Superior temporal gyrus (tissue), 1 donor: ENCODE measurements at regions not wholly inside any gene's neighbourhood (a gene's known extent, or its start where the extent isn't known, plus 50 kb on each side); places are given as distances from the start of the nearest gene placed in this dataset.
A peak's percentile ranks its signal among the peaks of the same experiment; 100 is the strongest.

Source experiments
- DNase-seq: peaks from one replicate; pipeline ENCODE4 v3.0.0-alpha.2; 2016; ENCODE audit errors: extremely low spot score

DNA sequence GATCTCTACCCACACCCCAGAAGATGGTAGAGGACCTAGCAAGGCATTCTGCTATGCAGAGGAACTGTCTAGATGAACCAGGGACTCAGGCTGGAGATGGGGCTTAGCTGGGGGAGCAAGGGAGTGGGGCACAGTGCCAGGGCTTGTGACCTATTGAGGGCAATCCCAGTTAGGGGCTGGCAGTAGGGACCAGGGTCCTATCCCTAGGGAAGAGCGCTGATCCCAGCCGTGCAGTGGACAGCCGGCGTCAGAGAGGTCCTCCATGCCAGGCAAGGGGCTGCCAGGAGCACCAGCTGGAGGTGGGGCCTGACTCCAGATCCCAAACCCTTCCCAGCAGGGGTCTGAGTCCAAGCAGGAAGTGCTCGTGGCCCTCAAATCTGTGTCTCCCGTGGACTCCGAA lies 52.7 kb upstream of the NEURL1B start:
- no peak for DNase-seq

DNA sequence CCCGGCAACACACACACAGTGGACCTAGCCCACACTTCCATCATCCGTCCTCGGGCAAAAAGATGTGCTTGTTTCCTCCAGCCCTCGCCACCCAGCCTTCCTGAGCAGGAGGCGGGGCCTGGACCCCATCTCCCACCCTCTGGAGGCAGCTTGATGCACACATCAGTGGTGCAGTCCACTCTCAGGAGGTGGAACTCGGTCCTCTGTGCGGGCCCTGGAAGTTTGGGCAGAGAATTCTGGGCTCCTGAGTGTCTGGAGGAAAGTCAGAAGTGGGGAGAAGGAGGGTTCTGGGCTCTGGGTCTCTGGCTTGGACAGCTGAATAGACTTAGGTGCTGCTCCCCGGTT lies 54.0 kb upstream of the NEURL1B start:
- no peak for DNase-seq

DNA sequence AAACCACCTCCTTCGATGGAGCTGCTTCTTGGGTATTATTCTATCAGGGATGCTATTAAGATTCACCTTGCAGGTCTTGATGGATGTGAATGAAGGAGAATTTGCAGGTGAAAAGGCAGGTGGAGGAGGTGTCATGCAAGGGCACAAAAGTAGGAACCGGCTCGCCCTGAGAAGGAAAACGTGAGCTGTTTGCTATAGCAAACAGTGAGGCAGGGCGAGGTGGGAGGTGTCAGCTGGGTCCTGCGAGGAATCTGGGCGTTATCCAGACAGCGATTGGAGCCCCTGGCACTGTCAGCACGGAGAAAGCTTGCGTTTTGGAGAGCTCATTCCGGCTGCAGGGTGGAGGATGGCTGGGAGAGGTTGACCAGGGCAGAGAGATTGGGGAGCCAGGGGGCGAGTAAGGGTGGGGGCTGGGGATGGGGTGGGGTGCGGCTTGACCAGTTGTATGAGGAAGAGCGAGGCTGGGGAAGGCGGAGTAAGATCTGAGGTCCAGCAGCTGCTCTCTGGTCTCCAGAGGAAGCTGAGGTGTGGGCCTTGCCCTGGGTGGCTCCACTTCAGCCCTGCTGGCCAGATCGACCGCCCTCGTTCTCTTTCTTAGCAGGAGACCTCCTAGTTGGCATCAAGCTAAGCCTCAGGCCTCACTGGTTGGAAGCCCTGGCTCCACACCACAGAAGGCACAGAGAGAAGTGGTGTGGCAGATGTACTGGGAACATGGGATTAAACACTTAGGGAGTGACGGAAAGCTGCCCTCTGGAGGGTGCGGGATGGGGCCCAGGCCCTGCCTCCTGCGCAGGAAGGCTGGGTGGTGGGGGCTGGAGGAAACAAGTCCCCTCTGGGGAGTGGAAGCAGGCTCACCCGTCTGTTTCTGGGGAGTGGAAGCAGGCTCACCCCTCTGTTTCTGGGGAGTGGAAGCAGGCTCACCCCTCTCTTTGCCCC lies 54.7 kb upstream of the NEURL1B start:
- DNase-seq, result no peak

DNA sequence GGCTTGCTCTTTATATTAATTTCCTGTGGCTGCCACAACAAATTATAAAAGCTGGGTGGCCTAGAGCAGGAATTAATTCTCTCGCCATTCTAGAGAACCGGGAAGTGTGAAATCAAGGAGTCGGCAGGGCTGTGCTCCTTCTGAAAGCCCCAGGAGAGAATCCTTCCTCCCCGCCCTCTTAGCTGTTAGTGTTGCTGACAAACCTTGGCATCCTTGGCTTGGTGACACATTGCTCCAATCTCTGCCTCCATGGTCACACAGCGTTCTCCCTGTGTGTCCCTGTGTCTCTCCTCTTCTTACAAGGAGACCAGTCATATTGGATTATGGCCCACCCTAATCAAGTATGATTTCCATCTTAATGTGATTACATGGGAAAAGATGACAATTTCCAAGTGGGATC lies 55.9 kb upstream of the NEURL1B start:
- DNase-seq, result no peak

DNA sequence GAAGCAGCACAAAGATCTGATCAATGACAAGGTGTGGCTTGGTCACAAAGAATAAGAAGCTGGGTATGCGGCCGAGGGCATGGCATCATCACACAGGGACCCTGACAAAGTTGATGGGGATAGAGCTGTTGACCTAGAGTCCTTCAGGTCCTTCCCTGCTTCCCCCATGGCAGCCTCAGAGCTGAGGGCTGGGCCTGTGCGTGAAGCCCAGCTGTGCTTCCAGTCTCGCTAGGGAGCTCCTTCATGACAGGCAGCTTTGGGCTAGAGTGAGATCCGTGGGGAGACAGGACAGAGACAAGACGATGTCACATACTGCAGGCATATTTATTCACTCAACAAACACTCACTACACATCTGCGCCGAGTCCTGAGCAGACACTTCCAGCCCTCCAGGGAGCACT lies 56.4 kb upstream of the NEURL1B start:
- DNase-seq, result no peak

DNA sequence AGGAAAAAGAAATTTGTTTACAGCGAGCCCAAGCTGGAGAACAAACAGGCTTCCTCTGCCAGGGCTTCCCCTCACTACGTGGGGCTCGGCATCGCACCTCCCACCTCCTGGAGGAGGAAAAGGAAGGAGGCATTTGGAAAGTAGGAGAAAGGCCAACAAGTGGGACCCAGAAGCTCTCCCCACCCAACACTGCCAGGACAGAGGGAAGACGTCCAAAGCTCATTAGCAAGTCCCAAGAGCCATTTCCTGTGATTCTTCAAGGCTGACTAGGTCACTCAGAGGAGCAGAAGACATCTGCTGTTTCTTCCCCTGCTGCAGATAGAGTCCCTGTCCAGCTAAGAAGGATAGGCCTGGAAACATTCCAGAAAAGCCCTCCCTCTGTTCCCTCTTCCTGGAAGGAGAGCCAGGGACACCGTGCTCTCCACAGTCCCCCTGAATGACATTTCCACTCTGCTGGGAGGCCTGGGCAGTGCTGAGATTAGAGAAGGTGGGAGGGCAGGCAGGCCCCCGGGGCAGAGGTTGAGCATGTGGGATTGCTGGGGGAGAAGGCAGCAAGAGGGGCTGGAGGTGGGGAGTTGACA lies 57.0 kb upstream of the NEURL1B start:
- no peak for DNase-seq

DNA sequence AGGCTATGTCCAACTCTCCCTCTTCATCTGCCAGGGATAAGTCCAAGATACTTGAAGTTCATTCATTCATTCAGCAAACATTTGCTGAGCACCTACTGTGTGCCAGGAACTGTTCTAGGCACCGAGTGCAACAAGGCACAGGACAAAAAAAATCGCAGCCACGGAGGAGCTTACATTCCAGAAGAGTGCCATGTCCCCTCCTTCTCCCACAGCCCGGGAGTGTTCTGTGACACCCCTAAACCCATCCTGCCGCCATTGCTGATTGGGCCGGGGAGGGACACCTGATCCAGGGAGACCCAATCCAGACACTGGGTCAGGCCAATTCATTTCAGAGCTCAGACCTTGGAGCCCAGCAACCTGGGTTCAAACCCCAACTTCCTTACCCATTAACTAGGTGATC lies 58.1 kb upstream of the NEURL1B start:
- no peak for DNase-seq

DNA sequence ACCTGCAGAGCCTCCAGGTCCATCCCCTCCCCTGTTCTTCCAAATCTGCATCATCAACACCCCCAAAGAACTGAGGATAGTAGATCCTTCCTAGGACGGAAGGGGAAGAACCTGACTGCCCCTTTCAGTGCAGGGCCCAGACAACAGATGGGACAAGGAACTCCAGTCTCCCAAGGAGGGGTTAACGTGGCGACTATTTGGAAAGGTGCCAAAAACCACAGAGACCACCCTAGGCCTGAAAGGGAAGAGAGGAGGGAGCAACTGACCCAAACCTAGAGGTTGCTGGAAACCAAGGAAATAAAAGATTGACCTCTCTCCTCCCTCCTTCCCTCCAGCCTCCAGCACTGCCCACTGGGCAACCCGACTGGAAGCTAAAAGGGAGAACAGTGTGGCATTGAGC lies 59.7 kb upstream of the NEURL1B start:
- no peak for DNase-seq

DNA sequence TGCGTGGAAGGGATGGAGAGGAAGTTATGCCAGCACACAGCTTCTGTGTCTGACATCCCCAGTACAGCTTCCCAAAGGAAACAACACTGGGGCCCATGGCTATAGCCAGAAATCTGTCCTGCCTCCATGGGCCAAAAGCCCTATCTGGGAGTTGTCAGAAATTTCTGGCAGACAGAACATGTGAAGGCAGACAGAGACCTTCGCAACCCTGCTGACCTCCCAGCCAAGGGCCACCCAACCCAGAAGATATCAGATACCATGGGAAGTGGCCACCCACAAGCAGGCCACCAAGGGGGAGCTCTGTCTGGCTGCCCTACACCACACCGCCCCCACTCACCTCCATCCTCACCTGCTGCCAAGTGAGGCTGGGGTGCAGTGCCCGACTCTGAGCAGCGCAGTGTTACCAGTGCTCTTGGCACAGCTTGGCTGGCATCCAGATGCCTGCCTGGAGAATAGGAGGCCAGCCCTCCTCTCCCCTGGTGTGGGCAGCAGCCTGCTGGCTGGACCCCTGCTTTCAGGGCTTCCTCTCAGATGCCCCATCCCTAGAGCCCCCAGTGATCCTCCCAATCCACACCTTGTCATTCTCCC lies 61.6 kb upstream of the NEURL1B start:
- DNase-seq, result no peak

DNA sequence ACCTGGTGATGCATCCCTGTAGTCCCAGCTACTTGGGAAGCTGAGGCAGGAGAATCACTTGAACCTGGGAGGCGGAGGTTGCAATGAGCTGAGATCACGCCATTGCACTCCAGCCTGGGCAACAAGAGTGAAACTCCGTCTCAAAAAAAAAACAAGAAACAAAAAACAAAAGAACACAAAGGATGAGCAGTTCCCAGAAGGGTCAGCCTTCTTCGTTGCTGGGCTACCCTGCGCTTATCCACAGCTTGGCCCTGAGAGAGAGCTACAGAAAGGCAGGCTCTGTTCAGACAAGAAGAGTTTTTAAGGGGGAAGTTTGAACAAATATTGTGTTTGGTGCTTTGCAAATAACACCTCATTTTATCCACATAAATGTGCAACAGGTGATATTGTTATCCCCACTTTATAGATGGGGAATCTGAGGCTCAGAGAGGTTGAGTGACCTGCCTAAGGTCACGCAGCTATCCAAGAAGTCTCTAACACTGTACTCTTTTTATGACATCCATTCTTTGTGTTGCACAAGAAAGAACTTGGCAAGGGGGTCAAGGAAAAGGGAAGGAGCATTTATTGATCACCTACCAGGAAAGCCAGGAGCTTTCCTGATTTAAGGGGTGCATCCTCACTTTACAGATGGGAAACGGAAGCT lies 63.7 kb upstream of the NEURL1B start:
- DNase-seq, result no peak

DNA sequence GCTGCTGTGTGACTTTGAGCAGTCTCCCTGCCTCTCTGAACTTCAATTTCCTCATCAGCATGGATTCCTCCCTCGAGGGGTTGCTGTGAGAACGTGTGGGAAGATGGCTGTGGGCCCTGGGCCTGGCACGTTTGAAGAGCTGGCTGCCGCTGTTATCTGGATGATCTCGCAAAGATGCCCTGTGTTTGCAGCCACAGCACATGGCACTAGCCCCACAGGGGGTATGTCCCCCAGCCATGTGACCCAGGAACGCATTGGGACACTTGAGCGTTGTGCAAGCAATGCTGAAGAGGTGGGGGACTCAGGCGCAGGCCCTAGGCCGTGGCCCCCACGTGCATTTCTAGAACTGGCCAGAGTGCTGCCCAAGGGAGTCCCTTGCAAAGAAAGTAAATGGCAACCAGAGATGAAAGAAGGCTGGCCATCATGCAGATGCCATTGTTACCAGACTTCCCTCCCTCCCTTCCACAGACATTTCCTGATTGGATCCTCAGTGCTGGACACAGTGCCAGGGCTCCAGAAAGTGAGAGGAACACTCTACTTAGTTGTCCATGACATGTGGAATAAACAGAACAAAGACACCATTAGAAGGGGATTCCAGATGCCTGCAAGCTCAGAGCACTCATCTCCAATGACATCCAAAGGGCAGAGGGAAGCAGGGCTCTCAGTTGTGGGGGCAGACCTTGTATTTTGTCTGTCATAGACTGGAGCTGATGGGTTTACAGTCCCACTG lies 65.1 kb upstream of the NEURL1B start:
- peak; percentile 26 for DNase-seq

DNA sequence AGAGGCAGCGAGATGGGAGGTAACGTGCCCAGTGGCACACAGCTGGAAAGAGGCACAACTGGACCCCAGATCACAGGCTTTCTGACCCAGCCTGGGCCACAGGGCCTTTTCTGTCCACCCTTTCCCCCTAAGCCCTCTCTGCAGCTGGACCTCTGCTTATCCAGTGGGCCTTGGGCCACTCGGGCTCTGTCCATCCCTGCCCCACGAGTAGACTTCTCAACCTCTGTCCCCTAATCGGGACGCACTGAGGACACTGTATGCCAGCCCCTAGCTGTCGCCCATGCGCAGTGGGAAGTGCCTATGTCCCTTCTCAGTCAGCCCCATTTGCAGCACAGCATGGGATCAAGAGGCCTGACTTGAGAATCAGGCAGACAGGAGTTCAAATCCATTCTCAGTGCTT lies 65.6 kb upstream of the NEURL1B start:
- DNase-seq, result no peak

DNA sequence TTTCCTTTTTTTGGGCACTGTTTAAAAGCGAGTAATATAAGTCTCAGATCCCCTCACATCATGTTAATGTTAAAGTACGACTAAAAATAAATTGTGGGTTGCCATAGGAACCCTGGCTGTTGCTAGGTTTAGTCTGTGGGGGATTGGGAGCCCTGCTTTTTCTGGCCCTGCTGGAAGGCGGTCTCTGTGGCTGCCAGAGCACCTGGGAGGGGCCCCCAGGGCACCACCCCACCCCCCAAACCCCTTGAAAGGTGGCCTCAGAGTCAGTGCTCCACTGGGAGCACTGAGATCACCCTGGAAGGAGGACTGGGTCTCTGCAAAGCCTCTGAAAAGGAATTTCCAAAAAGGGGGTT lies 66.2 kb upstream of the NEURL1B start:
- peak; percentile 63 for DNase-seq

DNA sequence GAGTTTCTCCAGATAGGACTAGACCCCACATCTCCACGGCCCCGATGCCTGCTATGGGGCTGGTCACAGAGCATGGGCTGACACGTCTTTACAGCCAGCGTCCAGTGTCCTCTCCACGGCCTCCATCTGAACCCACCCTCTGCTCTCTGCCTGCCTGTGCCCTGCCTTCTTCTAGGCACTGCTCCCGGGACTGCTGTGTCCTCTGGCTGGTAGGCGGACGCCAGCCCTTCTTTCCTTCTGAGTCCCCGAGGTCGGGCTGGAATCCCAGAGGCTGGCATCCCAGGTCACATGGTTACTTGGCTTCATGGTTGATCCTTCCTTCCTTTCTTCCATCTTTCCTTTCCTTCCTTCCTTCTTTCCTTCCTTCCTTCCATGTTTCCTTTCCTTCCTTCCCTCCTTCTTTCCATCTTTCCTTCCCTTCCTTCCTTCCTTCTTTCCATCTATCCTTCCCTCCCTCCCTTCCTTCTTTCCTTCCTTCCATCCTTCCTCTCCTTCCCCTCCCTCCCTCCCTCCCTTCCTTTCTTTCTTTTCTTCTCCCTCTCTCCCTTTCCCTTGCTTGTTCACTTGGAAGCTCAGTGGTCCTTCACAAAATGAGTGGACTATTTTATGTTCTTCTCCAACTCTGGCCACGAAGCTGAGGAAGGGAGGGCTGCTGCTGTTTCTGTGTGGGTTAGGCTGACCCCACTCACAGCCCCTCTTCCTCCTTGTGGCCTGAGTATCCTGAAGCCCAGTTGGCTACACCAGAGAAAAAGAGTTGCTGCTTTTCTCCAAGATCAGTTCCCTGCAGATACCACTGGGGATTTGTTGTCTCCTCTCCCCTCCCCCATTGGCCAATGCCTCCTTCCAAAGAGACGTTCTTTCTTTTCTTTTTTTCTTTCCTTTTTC lies 66.8 kb upstream of the NEURL1B start:
- no peak for DNase-seq

DNA sequence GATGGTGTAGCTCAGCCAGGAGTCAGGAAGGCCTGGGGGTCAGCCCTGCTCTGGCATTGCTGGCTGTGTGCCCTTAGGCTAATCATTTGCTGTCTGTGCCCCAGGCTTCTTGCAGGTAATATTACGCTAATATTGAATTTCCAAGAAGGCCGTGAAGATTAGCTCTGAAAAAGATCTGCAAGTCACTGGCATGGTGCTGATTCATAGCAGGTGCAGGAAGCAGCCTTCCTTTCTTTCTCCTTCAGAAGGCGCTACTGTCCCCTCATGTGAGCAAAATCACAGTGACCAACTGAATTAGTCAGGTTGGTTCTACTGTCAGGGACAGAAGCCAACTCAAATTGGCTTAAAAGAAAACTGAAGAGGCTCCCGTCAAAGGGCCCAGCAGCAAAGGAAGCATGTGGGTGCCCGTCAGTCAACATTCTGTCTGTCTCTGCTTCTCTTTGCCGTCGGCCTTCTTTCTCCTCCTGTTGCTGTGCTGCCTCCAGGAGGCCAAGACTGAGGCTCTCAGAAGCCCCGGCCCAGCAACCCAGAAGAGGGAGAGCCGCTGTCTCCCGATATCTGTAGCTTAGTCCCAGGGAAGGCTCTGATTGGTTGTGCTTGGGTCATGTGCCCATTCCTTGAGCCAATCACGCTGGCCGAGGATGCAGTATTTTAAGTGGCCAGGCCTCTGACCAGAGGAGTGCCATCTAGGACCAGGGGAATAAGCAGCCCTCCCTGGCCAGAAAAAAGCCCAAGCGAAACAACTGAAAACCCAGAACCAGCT lies 67.8 kb upstream of the NEURL1B start:
- no peak for DNase-seq

DNA sequence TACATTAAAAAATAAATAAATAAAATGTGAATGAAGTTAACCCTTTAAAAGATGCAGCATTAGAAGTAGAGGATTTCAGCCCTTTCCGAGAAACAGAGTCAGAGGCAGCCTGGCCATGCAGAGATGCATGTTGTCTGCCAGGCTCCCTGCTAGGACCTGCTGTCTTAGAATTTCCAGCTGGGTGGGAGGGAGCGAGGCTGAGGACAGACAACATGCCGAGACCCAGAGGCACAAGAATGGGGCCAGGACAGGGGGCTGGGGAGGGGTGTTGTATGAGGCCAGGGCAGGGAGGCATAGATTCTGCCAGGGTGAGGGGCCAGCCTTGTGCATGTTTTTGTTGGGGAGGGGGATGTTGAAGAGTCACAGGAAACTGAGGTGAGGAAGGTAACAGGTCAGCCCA lies 68.6 kb upstream of the NEURL1B start:
- DNase-seq, result no peak

DNA sequence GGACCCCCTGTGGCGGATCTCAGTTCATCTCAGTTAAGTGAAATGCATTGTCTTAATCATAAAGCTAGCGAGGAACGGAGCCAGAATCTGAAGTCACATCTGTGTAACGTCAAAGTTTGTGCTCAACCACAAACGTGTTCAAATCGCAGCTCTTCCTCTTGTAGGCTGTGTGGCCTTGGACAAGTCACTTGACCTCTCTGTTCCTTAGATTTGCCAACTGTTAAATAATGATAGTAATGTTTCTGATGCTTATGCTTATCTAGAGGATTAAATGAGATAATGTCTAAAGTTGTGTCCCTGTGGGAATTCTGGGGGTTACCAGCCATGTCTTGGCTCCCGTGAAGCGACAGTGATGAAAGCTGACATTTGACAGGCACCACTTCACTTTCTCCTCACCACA lies 69.2 kb upstream of the NEURL1B start:
- no peak for DNase-seq

DNA sequence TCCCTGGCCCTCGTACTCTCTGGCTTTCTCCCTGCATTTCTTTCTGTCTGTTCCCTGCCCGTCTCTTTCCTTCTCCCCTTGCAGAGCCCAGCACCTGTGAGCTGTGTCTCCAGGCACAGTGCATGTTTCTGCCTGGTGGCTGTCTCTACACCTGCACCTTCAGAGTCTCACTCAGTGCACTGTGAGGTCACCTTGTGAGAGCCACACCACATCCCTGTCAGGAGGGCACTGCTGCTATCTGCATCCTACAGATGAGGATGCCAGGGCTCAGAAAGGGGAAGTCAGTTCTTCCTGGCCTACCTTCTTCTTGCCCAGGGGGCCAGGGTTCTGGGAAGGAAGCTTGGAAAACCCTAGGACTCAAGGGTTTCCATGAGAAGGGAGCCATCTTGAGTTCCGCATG lies 69.7 kb upstream of the NEURL1B start:
- DNase-seq, result no peak

DNA sequence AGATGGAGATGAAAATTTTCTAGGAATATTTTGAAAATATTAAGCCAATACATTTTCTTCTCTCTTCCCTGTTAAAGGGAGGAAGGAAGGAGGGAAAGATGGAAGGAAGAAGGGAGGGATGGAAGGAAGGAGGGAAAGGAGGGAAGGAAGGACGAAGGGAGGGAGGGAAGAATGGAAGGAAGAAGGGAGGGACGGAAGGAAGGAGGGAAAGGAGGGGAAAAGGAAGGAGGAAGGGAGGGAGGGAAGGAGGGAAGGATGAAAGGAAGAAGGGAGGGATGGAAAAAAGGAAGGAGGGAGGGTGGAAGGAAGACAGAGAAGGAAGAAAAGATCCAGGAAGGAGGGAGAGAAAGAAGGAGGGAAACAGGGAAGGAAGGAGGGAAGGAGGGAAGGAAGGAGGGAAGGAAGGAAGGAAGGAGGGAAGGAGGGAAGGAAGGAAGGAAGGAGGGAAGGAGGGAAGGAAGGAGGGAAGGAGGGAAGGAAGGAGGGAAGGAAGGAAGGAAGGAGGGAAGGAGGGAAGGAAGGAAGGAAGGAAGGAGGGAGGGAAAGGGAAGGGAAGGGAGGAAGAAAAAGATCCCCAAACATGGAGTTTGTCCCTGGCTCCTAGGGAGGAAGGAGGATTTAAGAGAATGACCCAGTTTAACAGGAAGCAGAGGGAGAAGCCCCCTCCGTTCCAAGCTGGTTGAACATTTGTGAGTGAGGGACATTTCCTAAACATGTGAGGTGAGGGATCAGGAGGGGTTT lies 70.3 kb upstream of the NEURL1B start:
- no peak for DNase-seq
